HCT116 (cell line): ENCODE measurements at regions not wholly inside any gene's neighbourhood (a gene's known extent, or its start where the extent isn't known, plus 50 kb on each side); places are given as distances from the start of the nearest gene placed in this dataset.
A peak's percentile ranks its signal among the peaks of the same experiment; 100 is the strongest.

Experiments used
- ATAC-seq: fragments of 200-7000 bp; cut with Tn5 transposase; 2 replicates; pipeline ENCODE4 v1.9.1; 2020; ENCODE audit warnings: mild to moderate bottlenecking, moderate library complexity
- BruUV-seq: library from RNA; stranded (reverse); fragments of 400-500 nt; replicated peaks from 2 replicates; lab custom pipeline; 2021; lab: Mats Ljungman, UMichigan
- CTCF ChIA-PET: fragments of 300-600 bp; sonication (Branson Sonifier 250); formaldehyde crosslinking; loops from one replicate; lab custom pipeline; 2021; ENCODE audit warnings: antibody characterized with exemption; lab: Charles Lee
- POLR2A ChIA-PET: fragments of 300-600, 350-600 bp; sonication (Branson Sonifier 250); formaldehyde crosslinking; loops from one replicate; lab custom pipeline; 2021; ENCODE audit warnings: antibody characterized with exemption; lab: Charles Lee
- RAD21 ChIA-PET, 2 experiments: fragments of 300-600 bp; sonication (Branson Sonifier 250); formaldehyde crosslinking; loops; one replicate each; lab custom pipeline; 2023; ENCODE audit warnings: low total read pairs in 2 of 2; ENCODE audit not compliant: uncharacterized antibody in 2 of 2, unreplicated experiment in 2 of 2, low non-redundant PET in 1 of 2; lab: Charles Lee
- DNase-seq: peaks from one replicate; pipeline ENCODE4 v3.0.0-alpha.2; 2010; ENCODE audit warnings: low read depth, low spot score
- H2AFZ ChIP-seq: fragments of 200-600 bp; shearing (Covaris generic), sonication (generic); 2 replicates; pipeline ENCODE4 v1.6.1; 2017; ENCODE audit warnings: low read depth, mixed run types, mixed read lengths, antibody characterized with exemption, low read length; ENCODE audit not compliant: poor library complexity, severe bottlenecking
- H3K27ac ChIP-seq: 2 replicates; pipeline ENCODE4 v1.5.1; 2012; ENCODE audit warnings: low read depth, low read length
- H3K27me3 ChIP-seq: fragments of 200-600 bp; sonication (generic); 2 replicates; pipeline ENCODE4 v1.6.1; 2016; ENCODE audit warnings: mixed run types, low read length, mixed read lengths; ENCODE audit not compliant: insufficient read depth
- H3K36me3 ChIP-seq, 2 experiments: fragments of 200-500 bp in 1 of 2; fragments of 200-600 bp in 1 of 2; sonication (Bioruptor generic) in 1 of 2; sonication (generic) in 1 of 2; 2 replicates each; pipeline versions ENCODE4 v1.5.1 to v1.6.1; 2014 to 2016; ENCODE audit warnings: low read length in 2 of 2, inconsistent platforms in 1 of 2, mixed read lengths in 1 of 2, mixed run types in 1 of 2; ENCODE audit not compliant: insufficient read depth in 2 of 2, control insufficient read depth in 1 of 2
- H3K4me1 ChIP-seq, 2 experiments: fragments of 200-600 bp in 1 of 2; sonication (generic) in 1 of 2; 2 replicates each; pipeline versions ENCODE4 v1.5.1 to v1.6.1; 2012 to 2017; ENCODE audit warnings: low read length in 2 of 2, inconsistent platforms in 1 of 2, mild to moderate bottlenecking in 1 of 2, mixed read lengths in 1 of 2, mixed run types in 1 of 2, moderate library complexity in 1 of 2; ENCODE audit not compliant: insufficient read depth in 2 of 2, control insufficient read depth in 1 of 2
- H3K4me2 ChIP-seq: fragments of 200-600 bp; sonication (generic); 2 replicates; pipeline ENCODE4 v1.6.1; 2017; ENCODE audit warnings: mixed run types, low read length, mixed read lengths
- H3K4me3 ChIP-seq, 2 experiments: fragments of 200-600 bp in 1 of 2; sonication (generic) in 1 of 2; replicated peaks in 1 of 2; 2 replicates each; pipeline ENCODE4 v1.5.1; 2011 to 2016; ENCODE audit warnings: low read length in 2 of 2, control low read depth in 1 of 2, low read depth in 1 of 2, mild to moderate bottlenecking in 1 of 2, mixed read lengths in 1 of 2, mixed run types in 1 of 2
- H3K79me2 ChIP-seq: fragments of 200-600 bp; sonication (generic); 2 replicates; pipeline ENCODE4 v1.6.1; 2017; ENCODE audit warnings: mild to moderate bottlenecking, mixed run types, low read length, moderate library complexity, mixed read lengths; ENCODE audit not compliant: insufficient read depth
- H3K9ac ChIP-seq: fragments of 200-600 bp; sonication (generic); 2 replicates; pipeline ENCODE4 v1.6.1; 2016; ENCODE audit warnings: low read length, mixed read lengths
- H3K9me2 ChIP-seq: fragments of 200-600 bp; sonication (generic), shearing (Covaris generic); 2 replicates; pipeline ENCODE4 v1.6.1; 2017; ENCODE audit warnings: mixed run types, mild to moderate bottlenecking, moderate library complexity; ENCODE audit not compliant: insufficient read depth
- H3K9me3 ChIP-seq, 2 experiments: fragments of 200-500 bp in 1 of 2; fragments of 200-600 bp in 1 of 2; sonication (Bioruptor generic) in 1 of 2; sonication (generic) in 1 of 2; 2 replicates each; pipeline ENCODE4 v1.6.1; 2014 to 2017; ENCODE audit warnings: low read length in 2 of 2, mixed read lengths in 2 of 2, inconsistent platforms in 1 of 2, low read depth in 1 of 2, mild to moderate bottlenecking in 1 of 2, mixed run types in 1 of 2, moderate library complexity in 1 of 2; ENCODE audit not compliant: control insufficient read depth in 1 of 2, insufficient read depth in 1 of 2
- H4K20me1 ChIP-seq: fragments of 200-600 bp; sonication (generic), shearing (Covaris generic); 2 replicates; pipeline ENCODE4 v1.6.1; 2017; ENCODE audit warnings: mixed run types, mild to moderate bottlenecking, moderate library complexity; ENCODE audit not compliant: insufficient read depth
- CBX3 ChIP-seq: IDR thresholded peaks from 2 replicates; pipeline ENCODE4 v1.6.1; 2012; ENCODE audit warnings: low read depth
- CEBPB ChIP-seq: IDR thresholded peaks from 2 replicates; pipeline ENCODE4 v1.6.1; 2012; ENCODE audit warnings: low read depth
- EGR1 ChIP-seq: IDR thresholded peaks from 2 replicates; pipeline ENCODE4 v1.6.1; 2012; ENCODE audit warnings: low read depth
- EZH2 ChIP-seq: fragments of 200-600 bp; sonication (generic); IDR thresholded peaks from 2 replicates; pipeline ENCODE4 v1.6.1; 2017; ENCODE audit warnings: antibody characterized with exemption, mixed run types
- EZH2phosphoT487 ChIP-seq: fragments of 200-600 bp; IDR thresholded peaks from 2 replicates; pipeline ENCODE4 v1.6.1; 2018; ENCODE audit warnings: antibody characterized with exemption, borderline replicate concordance
- POLR2AphosphoS5 ChIP-seq: IDR thresholded peaks from 2 replicates; pipeline ENCODE4 v1.6.1; 2011; ENCODE audit warnings: mild to moderate bottlenecking, low read depth, low read length, moderate library complexity
- SRF ChIP-seq: IDR thresholded peaks from 2 replicates; pipeline ENCODE4 v1.6.1; 2012; ENCODE audit warnings: low read depth
- YY1 ChIP-seq: IDR thresholded peaks from 2 replicates; pipeline ENCODE4 v1.6.1; 2011; ENCODE audit warnings: low read length, low read depth, moderate library complexity, mild to moderate bottlenecking; ENCODE audit not compliant: insufficient replicate concordance; ENCODE audit errors: extremely low read depth
- ZFX ChIP-seq: fragments of 450-650 bp; IDR thresholded peaks from 2 replicates; pipeline ENCODE4 v1.6.1; 2017
- ZNF274 ChIP-seq: fragments of 200-500 bp; sonication (Bioruptor generic); IDR thresholded peaks from 2 replicates; pipeline ENCODE4 v1.6.1; 2014; ENCODE audit warnings: mild to moderate bottlenecking, low read depth, low read length, inconsistent platforms
- intact Hi-C: fragments of 100-400 bp; cut with micrococcal nuclease; formaldehyde crosslinking; loops from 2 replicates; pipeline ENCODE4 v1.10.0; 2022
- TF ChIP-seq, protein P1 (sequence below): IDR thresholded peaks from 2 replicates; pipeline ENCODE4 v1.6.1; 2012; ENCODE audit warnings: low read depth
- TF ChIP-seq, protein P2 (sequence below), 3 experiments: fragments of 200-600 bp in 1 of 3; sonication (generic) in 1 of 3; IDR thresholded peaks in 2 of 3; conservative IDR thresholded peaks in 1 of 3; 2 replicates each; pipeline ENCODE4 v1.5.1; 2012 to 2017; ENCODE audit warnings: low read depth in 2 of 3, low read length in 2 of 3, antibody characterized with exemption in 1 of 3, borderline replicate concordance in 1 of 3, control low read depth in 1 of 3, mild to moderate bottlenecking in 1 of 3, mixed read lengths in 1 of 3, mixed run types in 1 of 3, moderate library complexity in 1 of 3; ENCODE audit not compliant: insufficient read depth in 1 of 3
- TF ChIP-seq, protein P3 (sequence below): IDR thresholded peaks from 2 replicates; pipeline ENCODE4 v1.6.1; 2011; ENCODE audit warnings: mild to moderate bottlenecking, low read length, moderate library complexity; ENCODE audit not compliant: insufficient replicate concordance; ENCODE audit errors: extremely low read depth
- TF ChIP-seq, protein P4 (sequence below): IDR thresholded peaks from 2 replicates; pipeline ENCODE4 v1.6.1; 2012

- POLR2A ChIA-PET: no interaction called here
- RAD21 ChIA-PET: interaction anchor here (0.6 to 1.4 kb wide), 2 partner anchors 251 to 557 kb away, joined by 4 to 5 read pairs; no protein-coding TSS in a partner anchor
- H3K4me3 ChIP-seq: no peak overlapping the region
- H2AFZ ChIP-seq: no peak overlapping the region
- no peaks in the 10 kb centered on the region for H3K36me3 ChIP-seq
- TF ChIP-seq, protein P1, sequence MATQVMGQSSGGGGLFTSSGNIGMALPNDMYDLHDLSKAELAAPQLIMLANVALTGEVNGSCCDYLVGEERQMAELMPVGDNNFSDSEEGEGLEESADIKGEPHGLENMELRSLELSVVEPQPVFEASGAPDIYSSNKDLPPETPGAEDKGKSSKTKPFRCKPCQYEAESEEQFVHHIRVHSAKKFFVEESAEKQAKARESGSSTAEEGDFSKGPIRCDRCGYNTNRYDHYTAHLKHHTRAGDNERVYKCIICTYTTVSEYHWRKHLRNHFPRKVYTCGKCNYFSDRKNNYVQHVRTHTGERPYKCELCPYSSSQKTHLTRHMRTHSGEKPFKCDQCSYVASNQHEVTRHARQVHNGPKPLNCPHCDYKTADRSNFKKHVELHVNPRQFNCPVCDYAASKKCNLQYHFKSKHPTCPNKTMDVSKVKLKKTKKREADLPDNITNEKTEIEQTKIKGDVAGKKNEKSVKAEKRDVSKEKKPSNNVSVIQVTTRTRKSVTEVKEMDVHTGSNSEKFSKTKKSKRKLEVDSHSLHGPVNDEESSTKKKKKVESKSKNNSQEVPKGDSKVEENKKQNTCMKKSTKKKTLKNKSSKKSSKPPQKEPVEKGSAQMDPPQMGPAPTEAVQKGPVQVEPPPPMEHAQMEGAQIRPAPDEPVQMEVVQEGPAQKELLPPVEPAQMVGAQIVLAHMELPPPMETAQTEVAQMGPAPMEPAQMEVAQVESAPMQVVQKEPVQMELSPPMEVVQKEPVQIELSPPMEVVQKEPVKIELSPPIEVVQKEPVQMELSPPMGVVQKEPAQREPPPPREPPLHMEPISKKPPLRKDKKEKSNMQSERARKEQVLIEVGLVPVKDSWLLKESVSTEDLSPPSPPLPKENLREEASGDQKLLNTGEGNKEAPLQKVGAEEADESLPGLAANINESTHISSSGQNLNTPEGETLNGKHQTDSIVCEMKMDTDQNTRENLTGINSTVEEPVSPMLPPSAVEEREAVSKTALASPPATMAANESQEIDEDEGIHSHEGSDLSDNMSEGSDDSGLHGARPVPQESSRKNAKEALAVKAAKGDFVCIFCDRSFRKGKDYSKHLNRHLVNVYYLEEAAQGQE: no peak
- TF ChIP-seq, protein P2, sequence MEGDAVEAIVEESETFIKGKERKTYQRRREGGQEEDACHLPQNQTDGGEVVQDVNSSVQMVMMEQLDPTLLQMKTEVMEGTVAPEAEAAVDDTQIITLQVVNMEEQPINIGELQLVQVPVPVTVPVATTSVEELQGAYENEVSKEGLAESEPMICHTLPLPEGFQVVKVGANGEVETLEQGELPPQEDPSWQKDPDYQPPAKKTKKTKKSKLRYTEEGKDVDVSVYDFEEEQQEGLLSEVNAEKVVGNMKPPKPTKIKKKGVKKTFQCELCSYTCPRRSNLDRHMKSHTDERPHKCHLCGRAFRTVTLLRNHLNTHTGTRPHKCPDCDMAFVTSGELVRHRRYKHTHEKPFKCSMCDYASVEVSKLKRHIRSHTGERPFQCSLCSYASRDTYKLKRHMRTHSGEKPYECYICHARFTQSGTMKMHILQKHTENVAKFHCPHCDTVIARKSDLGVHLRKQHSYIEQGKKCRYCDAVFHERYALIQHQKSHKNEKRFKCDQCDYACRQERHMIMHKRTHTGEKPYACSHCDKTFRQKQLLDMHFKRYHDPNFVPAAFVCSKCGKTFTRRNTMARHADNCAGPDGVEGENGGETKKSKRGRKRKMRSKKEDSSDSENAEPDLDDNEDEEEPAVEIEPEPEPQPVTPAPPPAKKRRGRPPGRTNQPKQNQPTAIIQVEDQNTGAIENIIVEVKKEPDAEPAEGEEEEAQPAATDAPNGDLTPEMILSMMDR (IDR thresholded peaks at IDR 0.05 in 2 of 3, conservative IDR thresholded peaks at IDR 0.05 in 1 of 3; ENCODE audit: borderline replicate concordance in 1 of 3, insufficient read depth in 1 of 3, low read depth in 2 of 3, low read length in 2 of 3): no peak
- TF ChIP-seq EGR1 (no peak), EZH2 (no peak), SRF (no peak), EZH2phosphoT487 (no peak), YY1 (no peak), POLR2AphosphoS5 (no peak), CBX3 (no peak), ZNF274 (no peak), CEBPB (no peak), ZFX (no peak)
- TF ChIP-seq, protein P3, sequence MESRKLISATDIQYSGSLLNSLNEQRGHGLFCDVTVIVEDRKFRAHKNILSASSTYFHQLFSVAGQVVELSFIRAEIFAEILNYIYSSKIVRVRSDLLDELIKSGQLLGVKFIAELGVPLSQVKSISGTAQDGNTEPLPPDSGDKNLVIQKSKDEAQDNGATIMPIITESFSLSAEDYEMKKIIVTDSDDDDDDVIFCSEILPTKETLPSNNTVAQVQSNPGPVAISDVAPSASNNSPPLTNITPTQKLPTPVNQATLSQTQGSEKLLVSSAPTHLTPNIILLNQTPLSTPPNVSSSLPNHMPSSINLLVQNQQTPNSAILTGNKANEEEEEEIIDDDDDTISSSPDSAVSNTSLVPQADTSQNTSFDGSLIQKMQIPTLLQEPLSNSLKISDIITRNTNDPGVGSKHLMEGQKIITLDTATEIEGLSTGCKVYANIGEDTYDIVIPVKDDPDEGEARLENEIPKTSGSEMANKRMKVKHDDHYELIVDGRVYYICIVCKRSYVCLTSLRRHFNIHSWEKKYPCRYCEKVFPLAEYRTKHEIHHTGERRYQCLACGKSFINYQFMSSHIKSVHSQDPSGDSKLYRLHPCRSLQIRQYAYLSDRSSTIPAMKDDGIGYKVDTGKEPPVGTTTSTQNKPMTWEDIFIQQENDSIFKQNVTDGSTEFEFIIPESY: no peak
- TF ChIP-seq, protein P4, sequence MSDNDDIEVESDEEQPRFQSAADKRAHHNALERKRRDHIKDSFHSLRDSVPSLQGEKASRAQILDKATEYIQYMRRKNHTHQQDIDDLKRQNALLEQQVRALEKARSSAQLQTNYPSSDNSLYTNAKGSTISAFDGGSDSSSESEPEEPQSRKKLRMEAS: no peak
- no peaks in the 10 kb centered on the region for H3K9me2 ChIP-seq
- no peaks in the 10 kb centered on the region for H3K79me2 ChIP-seq
- ATAC-seq: 0 out of 2 replicates have a peak, but pooled peaks have one; percentile 9
- no peak overlapping the region for H3K27ac ChIP-seq
- H4K20me1 ChIP-seq: no peaks in the 10 kb centered on the region
- no peak for DNase-seq
- CTCF ChIA-PET: interaction anchor here (1.1 to 2.1 kb wide), 3 partner anchors 251 to 557 kb away, joined by 3 to 6 read pairs (median 3); no protein-coding TSS in a partner anchor
- intact Hi-C loops: loop anchor here (1.0 kb wide), 1 partner anchor 284 kb away; no protein-coding TSS in a partner anchor
- H3K9me3 ChIP-seq: no peaks in the 10 kb centered on the region
- no peak overlapping the region for H3K4me2 ChIP-seq
- no TSS peak for BruUV-seq
- H3K27me3 ChIP-seq: peaks cover 17% of the 10 kb centered on the region
- H3K9ac ChIP-seq: no peak overlapping the region
- no peaks in the 10 kb centered on the region for H3K4me1 ChIP-seq
Observed at GRCh38 chr11:71371674-71372069, 76.5 kb downstream of the DHCR7 start.
